Liver (tissue), 8 donors: ENCODE measurements at regions not wholly inside any gene's neighbourhood (a gene's known extent, or its start where the extent isn't known, plus 50 kb on each side); places are given as distances from the start of the nearest gene placed in this dataset.

Experiments
- DNase-seq: peaks from one replicate; pipeline ENCODE4 v3.0.0-alpha.2; 2017; ENCODE audit warnings: low spot score
- H3K27ac ChIP-seq, 2 donors: one replicate each; pipeline ENCODE4 v1.7.0; 2013; ENCODE audit warnings: inconsistent platforms in 2 of 2, low read length in 2 of 2, control low read depth in 1 of 2, low read depth in 1 of 2, mild to moderate bottlenecking in 1 of 2
- H3K27me3 ChIP-seq, 4 donors: one replicate each; pipeline versions ENCODE4 v1.6.1 to v1.7.0; 2013; ENCODE audit warnings: low read length in 3 of 4, inconsistent platforms in 1 of 4, mild to moderate bottlenecking in 1 of 4, moderate library complexity in 1 of 4; ENCODE audit not compliant: control insufficient read depth in 4 of 4, insufficient read depth in 4 of 4
- H3K36me3 ChIP-seq, 4 donors: one replicate each; pipeline versions ENCODE4 v1.6.1 to v1.7.0; 2013; ENCODE audit warnings: low read length in 3 of 4, mild to moderate bottlenecking in 3 of 4, low read depth in 1 of 4, moderate library complexity in 1 of 4; ENCODE audit not compliant: control insufficient read depth in 4 of 4, insufficient read depth in 3 of 4
- H3K4me1 ChIP-seq, 4 donors: one replicate each; pipeline versions ENCODE4 v1.6.1 to v1.7.0; 2013; ENCODE audit warnings: low read length in 3 of 4, mild to moderate bottlenecking in 3 of 4, moderate library complexity in 1 of 4; ENCODE audit not compliant: control insufficient read depth in 4 of 4, insufficient read depth in 4 of 4
- H3K4me3 ChIP-seq, 3 donors: one replicate each; pipeline versions ENCODE4 v1.6.1 to v1.7.0; 2013; ENCODE audit warnings: low read length in 3 of 3, control low read depth in 1 of 3, low read depth in 1 of 3, mild to moderate bottlenecking in 1 of 3
- H3K9ac ChIP-seq, 2 donors: one replicate each; pipeline ENCODE4 v1.7.0; 2013; ENCODE audit warnings: low read length in 2 of 2, mild to moderate bottlenecking in 2 of 2, moderate library complexity in 2 of 2, control low read depth in 1 of 2, low read depth in 1 of 2
- H3K9me3 ChIP-seq, 4 donors: one replicate each; pipeline versions ENCODE4 v1.6.1 to v1.7.0; 2013; ENCODE audit warnings: low read length in 3 of 4; ENCODE audit not compliant: control insufficient read depth in 4 of 4
- ATF3 ChIP-seq: IDR thresholded peaks from 2 replicates; pipeline ENCODE4 v1.6.1; 2016; ENCODE audit warnings: antibody characterized with exemption
- CTCF ChIP-seq: fragments of 150-350 bp; IDR thresholded peaks from 2 replicates; pipeline ENCODE4 v1.5.1; 2017; ENCODE audit warnings: improper control_type of control experiment, low read depth, low read length; ENCODE audit not compliant: missing input control
- EGR1 ChIP-seq, 2 donors: IDR thresholded peaks; 2 replicates each; pipeline ENCODE4 v1.6.1; 2016 to 2018; ENCODE audit warnings: antibody characterized with exemption in 2 of 2, low read depth in 2 of 2
- FOXA1 ChIP-seq: IDR thresholded peaks from 2 replicates; pipeline ENCODE4 v1.6.1; 2016; ENCODE audit warnings: antibody characterized with exemption
- FOXA2 ChIP-seq: IDR thresholded peaks from 2 replicates; pipeline ENCODE4 v1.6.1; 2016; ENCODE audit warnings: antibody characterized with exemption
- GABPA ChIP-seq, 2 donors: IDR thresholded peaks in 1 of 2; conservative IDR thresholded peaks in 1 of 2; 2 replicates each; pipeline ENCODE4 v1.6.1; 2016; ENCODE audit warnings: antibody characterized with exemption in 2 of 2, mild to moderate bottlenecking in 1 of 2, moderate library complexity in 1 of 2
- HNF4A ChIP-seq, 2 donors: conservative IDR thresholded peaks; 2 replicates each; pipeline ENCODE4 v1.6.1; 2016; ENCODE audit warnings: antibody characterized with exemption in 2 of 2, mild to moderate bottlenecking in 2 of 2
- HNF4G ChIP-seq: IDR thresholded peaks from 2 replicates; pipeline ENCODE4 v1.6.1; 2016; ENCODE audit warnings: antibody characterized with exemption
- JUND ChIP-seq, 2 donors: IDR thresholded peaks; 2 replicates each; pipeline ENCODE4 v1.6.1; 2016; ENCODE audit warnings: antibody characterized with exemption in 2 of 2
- NR2F2 ChIP-seq: IDR thresholded peaks from 2 replicates; pipeline ENCODE4 v1.6.1; 2016; ENCODE audit warnings: antibody characterized with exemption
- RAD21 ChIP-seq, 2 donors: IDR thresholded peaks; 2 replicates each; pipeline ENCODE4 v1.6.1; 2016; ENCODE audit warnings: antibody characterized with exemption in 2 of 2, mild to moderate bottlenecking in 2 of 2
- REST ChIP-seq: IDR thresholded peaks from 2 replicates; pipeline ENCODE4 v1.6.1; 2016; ENCODE audit warnings: antibody characterized with exemption, mild to moderate bottlenecking
- RXRA ChIP-seq, 2 donors: IDR thresholded peaks; 2 replicates each; pipeline ENCODE4 v1.6.1; 2017 to 2018; ENCODE audit warnings: antibody characterized with exemption in 2 of 2, mild to moderate bottlenecking in 1 of 2
- SP1 ChIP-seq: IDR thresholded peaks from 2 replicates; pipeline ENCODE4 v1.6.1; 2018; ENCODE audit warnings: antibody characterized with exemption, mild to moderate bottlenecking
- TAF1 ChIP-seq: conservative IDR thresholded peaks from 2 replicates; pipeline ENCODE4 v1.6.1; 2016; ENCODE audit warnings: antibody characterized with exemption, mild to moderate bottlenecking
- YY1 ChIP-seq: IDR thresholded peaks from 2 replicates; pipeline ENCODE4 v1.6.1; 2016; ENCODE audit warnings: antibody characterized with exemption, mild to moderate bottlenecking
- WGBS: extraction: QIAGEN DNeasy Blood & Tissue Kit; methylation state at CpG from one replicate; pipeline ENCODE4 v1.1.7; 2013; 5-methylcytosine and 5-hydroxymethylcytosine counted together
- TF ChIP-seq, protein P1 (sequence below): IDR thresholded peaks from 2 replicates; pipeline ENCODE4 v1.6.1; 2016; ENCODE audit warnings: antibody characterized with exemption
- TF ChIP-seq, protein P2 (sequence below): IDR thresholded peaks from 2 replicates; pipeline ENCODE4 v1.6.1; 2016; ENCODE audit warnings: antibody characterized with exemption
- donor health status: healthy.
- donor health status: healthy.
- donor health status: healthy.
- donor health status: healthy.
- donor health status: healthy.

- Histone ChIP-seq H3K9ac (no peak overlapping the region), H3K4me3 (no peak overlapping the region), H3K4me1 (no peaks in the 10 kb centered on the region), H3K27ac (no peak overlapping the region), H3K36me3 (no peaks in the 10 kb centered on the region), H3K9me3 (peaks cover 0 to 3% (median 1%) of the 10 kb centered on the region in 4 donors), H3K27me3 (no peaks in the 10 kb centered on the region)
- TF ChIP-seq RXRA (IDR thresholded peaks at IDR 0.05) (no peak), CTCF (no peak), NR2F2 (no peak), RAD21 (IDR thresholded peaks at IDR 0.05) (no peak), SP1 (no peak), FOXA1 (no peak), FOXA2 (no peak), HNF4G (no peak), JUND (IDR thresholded peaks at IDR 0.05) (no peak), GABPA (IDR thresholded peaks at IDR 0.05 in 1 of 2, conservative IDR thresholded peaks at IDR 0.05 in 1 of 2) (no peak), YY1 (no peak), HNF4A (conservative IDR thresholded peaks at IDR 0.05) (no peak)
- TF ChIP-seq, protein P1, sequence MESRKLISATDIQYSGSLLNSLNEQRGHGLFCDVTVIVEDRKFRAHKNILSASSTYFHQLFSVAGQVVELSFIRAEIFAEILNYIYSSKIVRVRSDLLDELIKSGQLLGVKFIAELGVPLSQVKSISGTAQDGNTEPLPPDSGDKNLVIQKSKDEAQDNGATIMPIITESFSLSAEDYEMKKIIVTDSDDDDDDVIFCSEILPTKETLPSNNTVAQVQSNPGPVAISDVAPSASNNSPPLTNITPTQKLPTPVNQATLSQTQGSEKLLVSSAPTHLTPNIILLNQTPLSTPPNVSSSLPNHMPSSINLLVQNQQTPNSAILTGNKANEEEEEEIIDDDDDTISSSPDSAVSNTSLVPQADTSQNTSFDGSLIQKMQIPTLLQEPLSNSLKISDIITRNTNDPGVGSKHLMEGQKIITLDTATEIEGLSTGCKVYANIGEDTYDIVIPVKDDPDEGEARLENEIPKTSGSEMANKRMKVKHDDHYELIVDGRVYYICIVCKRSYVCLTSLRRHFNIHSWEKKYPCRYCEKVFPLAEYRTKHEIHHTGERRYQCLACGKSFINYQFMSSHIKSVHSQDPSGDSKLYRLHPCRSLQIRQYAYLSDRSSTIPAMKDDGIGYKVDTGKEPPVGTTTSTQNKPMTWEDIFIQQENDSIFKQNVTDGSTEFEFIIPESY: no peak
- no peak for DNase-seq
- WGBS: 66% methylated on average over 6 of the region's 6 CpGs
Measured at GRCh38 chr18:70673831-70674230, 385.0 kb downstream of the SOCS6 start.

DNA sequence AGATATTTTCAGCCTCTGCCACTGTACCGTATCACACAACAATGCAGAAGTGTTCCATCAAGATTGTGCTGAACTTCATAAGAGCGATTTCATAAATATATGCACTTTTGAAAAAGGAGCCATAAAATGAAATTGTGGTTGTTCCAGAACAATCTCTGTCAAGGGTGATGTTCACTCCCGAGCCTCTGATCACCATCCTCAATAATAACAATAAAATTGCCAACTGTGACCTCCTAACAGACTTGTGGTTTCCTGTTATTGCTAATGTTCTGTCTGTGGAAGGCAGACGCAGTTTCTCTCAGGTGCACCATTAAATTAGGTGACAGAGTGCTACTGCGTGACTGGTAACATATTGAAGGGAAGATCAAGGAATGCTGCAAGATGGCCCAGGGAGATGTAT is 383.7 kb downstream of the SOCS6 start:
- Histone ChIP-seq H3K27ac (no peak overlapping the region), H3K4me3 (no peak overlapping the region)

More for the DNA sequence above, 383.7 kb downstream of the SOCS6 start:
- Histone ChIP-seq H3K9ac (no peak overlapping the region), H3K4me1 (no peaks in the 10 kb centered on the region), H3K9me3 (peaks cover 0 to 3% (median 1%) of the 10 kb centered on the region in 4 donors), H3K36me3 (no peaks in the 10 kb centered on the region), H3K27me3 (no peaks in the 10 kb centered on the region)
- no peak for DNase-seq
- TF ChIP-seq HNF4G (no peak), RAD21 (IDR thresholded peaks at IDR 0.05) (no peak), FOXA2 (no peak), YY1 (no peak), JUND (IDR thresholded peaks at IDR 0.05) (no peak), NR2F2 (no peak), HNF4A (conservative IDR thresholded peaks at IDR 0.05) (no peak), GABPA (IDR thresholded peaks at IDR 0.05 in 1 of 2, conservative IDR thresholded peaks at IDR 0.05 in 1 of 2) (no peak), EGR1 (IDR thresholded peaks at IDR 0.05; ENCODE audit: low read depth in 2 of 2) (no peak), REST (no peak), RXRA (IDR thresholded peaks at IDR 0.05) (no peak), SP1 (no peak), ATF3 (no peak), TAF1 (no peak), FOXA1 (no peak), CTCF (no peak)
- TF ChIP-seq, protein P1: no peak
- TF ChIP-seq, protein P2, sequence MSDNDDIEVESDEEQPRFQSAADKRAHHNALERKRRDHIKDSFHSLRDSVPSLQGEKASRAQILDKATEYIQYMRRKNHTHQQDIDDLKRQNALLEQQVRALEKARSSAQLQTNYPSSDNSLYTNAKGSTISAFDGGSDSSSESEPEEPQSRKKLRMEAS: no peak
- 74% methylated on average over 5 of the region's 5 CpGs for WGBS
